Smooth muscle cell (in vitro differentiated cells): ENCODE measurements at regions not wholly inside any gene's neighbourhood (a gene's known extent, or its start where the extent isn't known, plus 50 kb on each side); places are given as distances from the start of the nearest gene placed in this dataset.

ENCODE experiments used
- DNase-seq: peaks from one replicate; lab custom pipeline; 2025; ENCODE audit not compliant: unreplicated experiment; lab: John Stamatoyannopoulos, UW
- H2AFZ ChIP-seq: fragments of 200-600 bp; sonication (generic); 2 replicates; pipeline ENCODE4 v1.6.0; 2016; ENCODE audit warnings: antibody characterized with exemption, low read depth, mild to moderate bottlenecking
- H3F3A ChIP-seq: fragments of 200-600 bp; sonication (generic); 2 replicates; pipeline ENCODE4 v1.6.0; 2017; ENCODE audit warnings: antibody characterized with exemption, low read depth
- H3K27ac ChIP-seq: fragments of 200-600 bp; sonication (generic); 2 replicates; pipeline ENCODE4 v1.5.1; 2016; ENCODE audit warnings: low read depth, mild to moderate bottlenecking
- H3K27me3 ChIP-seq: fragments of 200-600 bp; sonication (generic); 2 replicates; pipeline ENCODE4 v1.6.1; 2016; ENCODE audit warnings: low read depth, mild to moderate bottlenecking
- H3K36me3 ChIP-seq: fragments of 200-600 bp; sonication (generic); 2 replicates; pipeline ENCODE4 v1.5.1; 2016; ENCODE audit warnings: low read depth
- H3K4me1 ChIP-seq: fragments of 200-600 bp; sonication (generic); 2 replicates; pipeline ENCODE4 v1.5.1; 2016; ENCODE audit warnings: low read depth
- H3K4me2 ChIP-seq: fragments of 200-600 bp; sonication (generic); 2 replicates; pipeline ENCODE4 v1.6.0; 2016; ENCODE audit warnings: mild to moderate bottlenecking
- H3K4me3 ChIP-seq: fragments of 200-600 bp; sonication (generic); 2 replicates; pipeline ENCODE4 v1.5.1; 2016; ENCODE audit warnings: mild to moderate bottlenecking
- H3K79me2 ChIP-seq: fragments of 200-600 bp; sonication (generic); 2 replicates; pipeline ENCODE4 v1.6.0; 2016; ENCODE audit warnings: low read depth, mild to moderate bottlenecking
- H3K9ac ChIP-seq: fragments of 200-600 bp; sonication (generic); 2 replicates; pipeline ENCODE4 v1.6.0; 2016; ENCODE audit warnings: low read depth
- H3K9me3 ChIP-seq: fragments of 200-600 bp; sonication (generic); replicated peaks from 2 replicates; pipeline ENCODE4 v1.5.1; 2016; ENCODE audit warnings: low read depth
- H4K20me1 ChIP-seq: fragments of 200-600 bp; sonication (generic); 2 replicates; pipeline ENCODE4 v1.6.0; 2016; ENCODE audit warnings: low read depth
- WGBS: methylation state at CpG from one replicate; pipeline ENCODE4 v1.1.7; 2016; ENCODE audit warnings: low lambda C conversion rate; 5-methylcytosine and 5-hydroxymethylcytosine counted together
- TF ChIP-seq, protein P1 (sequence below): fragments of 200-600 bp; sonication (generic); IDR thresholded peaks from 2 replicates; pipeline ENCODE4 v1.5.1; 2017; ENCODE audit warnings: borderline replicate concordance, mild to moderate bottlenecking, antibody characterized with exemption; ENCODE audit not compliant: insufficient read depth, poor library complexity, severe bottlenecking

DNA sequence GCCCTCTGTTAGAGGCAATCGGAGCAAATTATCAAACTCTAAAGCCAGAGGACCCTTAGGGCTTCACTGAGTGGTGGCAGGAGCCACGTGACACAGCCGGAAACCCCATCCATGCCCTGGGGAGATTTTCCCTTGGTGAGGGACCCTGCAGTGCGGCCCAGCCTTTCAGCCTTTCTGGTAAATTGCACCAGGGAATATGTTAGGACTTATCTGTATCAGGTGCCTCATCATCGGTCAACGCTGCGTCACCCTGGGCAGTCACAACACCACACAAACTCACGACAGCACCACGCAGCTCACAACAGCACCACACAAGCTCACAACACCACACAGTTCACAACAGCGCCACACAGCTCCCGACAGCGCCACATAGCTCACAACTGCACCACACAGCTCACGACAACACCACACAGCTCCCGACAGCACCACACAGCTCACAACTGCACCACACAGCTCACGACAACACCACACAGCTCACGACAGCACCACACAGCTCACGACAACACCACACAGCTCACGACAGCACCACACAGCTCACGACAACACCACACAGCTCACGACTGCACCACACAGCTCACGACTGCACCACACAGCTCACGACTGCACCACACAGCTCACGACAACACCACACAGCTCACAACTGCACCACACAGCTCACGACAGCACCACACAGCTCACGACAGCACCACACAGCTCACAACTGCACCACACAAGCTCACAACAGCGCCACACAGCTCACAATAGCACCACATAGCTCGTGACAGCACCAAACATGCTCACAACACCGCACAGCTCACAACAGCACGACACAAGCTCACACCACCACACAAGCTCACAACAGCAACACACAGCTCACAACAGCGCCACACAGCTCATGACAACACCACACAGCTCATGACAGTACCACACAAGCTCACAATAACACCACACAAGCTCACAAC, 199.0 kb downstream of the DLL1 start:
- Histone ChIP-seq H3K27me3 (no peaks in the 10 kb centered on the region), H3K79me2 (no peaks in the 10 kb centered on the region), H3K4me2 (no peak overlapping the region), H3K9ac (no peak overlapping the region), H3K27ac (no peak overlapping the region), H3F3A (no peaks in the 10 kb centered on the region), H2AFZ (no peak overlapping the region), H3K4me1 (peaks cover 7% of the 10 kb centered on the region), H3K4me3 (no peak overlapping the region), H3K9me3 (no peaks in the 10 kb centered on the region), H4K20me1 (no peaks in the 10 kb centered on the region), H3K36me3 (no peaks in the 10 kb centered on the region)
- TF ChIP-seq, protein P1, sequence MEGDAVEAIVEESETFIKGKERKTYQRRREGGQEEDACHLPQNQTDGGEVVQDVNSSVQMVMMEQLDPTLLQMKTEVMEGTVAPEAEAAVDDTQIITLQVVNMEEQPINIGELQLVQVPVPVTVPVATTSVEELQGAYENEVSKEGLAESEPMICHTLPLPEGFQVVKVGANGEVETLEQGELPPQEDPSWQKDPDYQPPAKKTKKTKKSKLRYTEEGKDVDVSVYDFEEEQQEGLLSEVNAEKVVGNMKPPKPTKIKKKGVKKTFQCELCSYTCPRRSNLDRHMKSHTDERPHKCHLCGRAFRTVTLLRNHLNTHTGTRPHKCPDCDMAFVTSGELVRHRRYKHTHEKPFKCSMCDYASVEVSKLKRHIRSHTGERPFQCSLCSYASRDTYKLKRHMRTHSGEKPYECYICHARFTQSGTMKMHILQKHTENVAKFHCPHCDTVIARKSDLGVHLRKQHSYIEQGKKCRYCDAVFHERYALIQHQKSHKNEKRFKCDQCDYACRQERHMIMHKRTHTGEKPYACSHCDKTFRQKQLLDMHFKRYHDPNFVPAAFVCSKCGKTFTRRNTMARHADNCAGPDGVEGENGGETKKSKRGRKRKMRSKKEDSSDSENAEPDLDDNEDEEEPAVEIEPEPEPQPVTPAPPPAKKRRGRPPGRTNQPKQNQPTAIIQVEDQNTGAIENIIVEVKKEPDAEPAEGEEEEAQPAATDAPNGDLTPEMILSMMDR = no peak
- WGBS = 96% methylated on average over 26 of the region's 30 CpGs
- DNase-seq = no peak

DNA sequence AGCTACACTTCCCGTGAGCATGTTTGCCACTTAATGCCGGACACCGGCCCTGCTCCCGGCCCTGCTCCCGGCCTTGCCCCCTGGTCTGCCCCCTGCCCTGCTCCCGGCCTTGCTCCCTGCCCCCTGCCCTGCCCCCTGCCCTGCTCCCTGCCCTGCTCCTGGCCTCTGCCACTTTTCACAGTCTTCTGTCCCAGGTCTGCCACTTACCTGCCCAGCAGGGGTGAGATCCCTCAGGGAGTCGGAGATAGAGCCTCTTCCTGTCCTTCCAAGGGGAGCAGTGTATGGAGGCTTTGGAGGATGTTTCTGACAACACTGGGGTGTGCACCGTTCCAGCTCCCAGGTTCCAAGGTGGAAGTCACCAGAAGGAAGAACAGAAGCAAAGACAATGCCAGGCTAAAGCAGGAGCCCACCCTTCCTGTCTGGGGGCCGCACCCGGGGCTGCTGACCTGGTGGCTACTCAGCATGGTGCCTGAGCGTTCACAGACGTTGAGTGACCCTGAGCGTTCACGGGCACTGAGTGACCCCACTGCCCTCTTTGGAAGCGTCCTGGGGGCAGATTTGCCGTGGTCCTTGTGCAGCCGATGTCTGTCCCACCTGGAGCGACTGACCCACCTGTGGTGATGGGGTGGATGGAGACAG, 199.8 kb downstream of the DLL1 start:
- H4K20me1 ChIP-seq = no peaks in the 10 kb centered on the region
- H3K27ac ChIP-seq = no peak overlapping the region
- no peaks in the 10 kb centered on the region for H3F3A ChIP-seq
- H3K4me1 ChIP-seq = peaks cover 2% of the 10 kb centered on the region
- H3K4me3 ChIP-seq = no peak overlapping the region
- no peaks in the 10 kb centered on the region for H3K9me3 ChIP-seq
- H2AFZ ChIP-seq = no peak overlapping the region
- no peak overlapping the region for H3K9ac ChIP-seq
- no peaks in the 10 kb centered on the region for H3K27me3 ChIP-seq
- H3K79me2 ChIP-seq = no peaks in the 10 kb centered on the region
- H3K36me3 ChIP-seq = no peaks in the 10 kb centered on the region
- whole genome bisulfite sequencing = 93% methylated on average over 18 of the region's 18 CpGs
- DNase-seq = no peak
- H3K4me2 ChIP-seq = no peak overlapping the region
- TF ChIP-seq, protein P1 = no peak

DNA sequence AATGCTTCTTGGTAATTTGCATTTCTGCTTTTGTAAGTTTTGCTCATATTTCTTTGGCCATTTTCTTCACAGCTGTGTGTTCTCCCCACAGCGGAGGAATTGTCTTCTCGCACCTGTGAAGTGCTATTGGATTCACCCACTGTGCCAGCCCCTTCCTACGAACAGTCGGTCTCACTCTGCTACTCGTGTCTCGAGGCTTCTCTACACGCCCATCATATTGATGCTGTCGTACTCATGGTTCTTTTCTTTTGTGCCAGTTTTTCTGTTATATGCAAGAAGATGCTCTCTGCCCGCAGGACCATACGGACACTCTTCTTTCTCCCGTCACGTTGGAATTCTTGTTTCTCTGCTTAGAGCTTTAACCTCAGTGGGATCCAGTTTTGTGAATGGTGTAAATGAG, 200.3 kb downstream of the DLL1 start:
- Histone ChIP-seq H3K9ac (no peak overlapping the region), H3K9me3 (no peaks in the 10 kb centered on the region), H3K4me2 (no peak overlapping the region), H3K36me3 (no peaks in the 10 kb centered on the region), H3K27me3 (no peaks in the 10 kb centered on the region), H3K79me2 (no peaks in the 10 kb centered on the region), H4K20me1 (no peaks in the 10 kb centered on the region), H2AFZ (no peak overlapping the region), H3K27ac (no peak overlapping the region), H3K4me3 (no peak overlapping the region), H3F3A (no peaks in the 10 kb centered on the region), H3K4me1 (no peaks in the 10 kb centered on the region)
- no peak for DNase-seq
- 96% methylated on average over 12 of the region's 12 CpGs for WGBS
- TF ChIP-seq, protein P1 = no peak
